ENCODE measurements at regions not wholly inside any gene's neighbourhood (a gene's known extent, or its start where the extent isn't known, plus 50 kb on each side); places are given as distances from the start of the nearest gene placed in this dataset.
"Not testable (repeated sequence)": the region's sequence is repeated elsewhere in the genome, so short reads cannot be mapped to it uniquely, and the experiment has no call there.

DNA sequence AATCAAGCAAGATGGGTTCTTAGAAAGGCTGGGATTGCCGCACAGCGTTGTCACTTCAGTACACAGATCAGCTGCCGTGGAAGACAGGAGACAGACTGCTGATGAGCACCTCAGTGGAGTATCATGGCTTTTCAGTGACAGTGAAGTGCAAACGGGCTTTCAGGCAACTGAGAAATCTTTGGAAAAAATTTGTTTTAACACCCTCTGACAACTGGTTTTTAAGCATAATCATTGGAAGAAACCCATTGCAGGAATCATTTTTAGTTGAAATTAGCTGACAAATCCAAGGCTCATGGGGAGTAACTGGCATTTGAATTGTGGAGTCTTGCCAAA lies 418.8 kb downstream of the OTOL1 start:
- no peak overlapping the region for H3K4me3 ChIP-seq (ENCODE audit: low read length)
- TF ChIP-seq, protein P1, sequence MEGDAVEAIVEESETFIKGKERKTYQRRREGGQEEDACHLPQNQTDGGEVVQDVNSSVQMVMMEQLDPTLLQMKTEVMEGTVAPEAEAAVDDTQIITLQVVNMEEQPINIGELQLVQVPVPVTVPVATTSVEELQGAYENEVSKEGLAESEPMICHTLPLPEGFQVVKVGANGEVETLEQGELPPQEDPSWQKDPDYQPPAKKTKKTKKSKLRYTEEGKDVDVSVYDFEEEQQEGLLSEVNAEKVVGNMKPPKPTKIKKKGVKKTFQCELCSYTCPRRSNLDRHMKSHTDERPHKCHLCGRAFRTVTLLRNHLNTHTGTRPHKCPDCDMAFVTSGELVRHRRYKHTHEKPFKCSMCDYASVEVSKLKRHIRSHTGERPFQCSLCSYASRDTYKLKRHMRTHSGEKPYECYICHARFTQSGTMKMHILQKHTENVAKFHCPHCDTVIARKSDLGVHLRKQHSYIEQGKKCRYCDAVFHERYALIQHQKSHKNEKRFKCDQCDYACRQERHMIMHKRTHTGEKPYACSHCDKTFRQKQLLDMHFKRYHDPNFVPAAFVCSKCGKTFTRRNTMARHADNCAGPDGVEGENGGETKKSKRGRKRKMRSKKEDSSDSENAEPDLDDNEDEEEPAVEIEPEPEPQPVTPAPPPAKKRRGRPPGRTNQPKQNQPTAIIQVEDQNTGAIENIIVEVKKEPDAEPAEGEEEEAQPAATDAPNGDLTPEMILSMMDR (conservative IDR thresholded peaks at IDR 0.05; ENCODE audit: low read depth, low read length), result no peak
- DNase-seq (ENCODE audit: low read depth), result no peak

- DNase-seq (ENCODE audit: low read depth), result no peak
- H3K4me3 ChIP-seq (ENCODE audit: low read length), result no peak overlapping the region
- TF ChIP-seq, protein P1 (conservative IDR thresholded peaks at IDR 0.05; ENCODE audit: low read depth, low read length), result no peak
Observed at GRCh38 chr3:161920196-161920595, 423.6 kb downstream of the OTOL1 start.

DNA sequence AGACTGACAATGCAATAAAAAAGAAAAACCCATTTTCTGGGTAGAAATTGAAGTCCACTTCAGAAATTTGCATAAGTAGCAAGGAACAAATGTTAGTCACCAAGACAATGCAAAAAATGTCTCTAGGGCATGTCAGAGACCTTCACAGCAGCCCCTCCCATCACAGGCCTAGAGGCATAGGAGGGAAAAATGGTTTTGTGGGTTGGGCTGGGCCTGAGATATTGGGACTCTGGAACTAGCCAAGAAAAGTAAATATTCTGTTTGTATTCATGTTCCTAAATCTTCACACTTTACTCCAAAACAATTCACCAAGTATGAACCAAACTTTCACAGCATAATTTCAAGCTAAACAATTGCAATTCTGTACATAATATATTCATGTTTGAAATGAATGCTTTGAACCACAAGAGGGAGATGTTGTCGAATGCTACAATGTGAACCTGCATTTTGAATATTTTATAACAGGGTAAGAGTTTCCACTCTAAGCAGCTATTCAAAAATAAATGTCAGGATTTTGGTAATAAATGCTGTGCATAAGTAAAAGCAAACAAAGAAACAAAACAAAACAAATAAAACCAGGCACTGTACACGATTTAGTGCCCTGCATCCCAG lies 429.2 kb downstream of the OTOL1 start:
- TF ChIP-seq, protein P1 (conservative IDR thresholded peaks at IDR 0.05; ENCODE audit: low read depth, low read length), result no peak
- DNase-seq (ENCODE audit: low read depth), result no peak

GRCh38 chr3:161927131-161927530 lies 430.5 kb downstream of the OTOL1 start:
- DNase-seq (ENCODE audit: low read depth), result no peak
- TF ChIP-seq, protein P1 (conservative IDR thresholded peaks at IDR 0.05; ENCODE audit: low read depth, low read length), result no peak
- H3K4me3 ChIP-seq (ENCODE audit: low read length), result no peak overlapping the region

More for the DNA sequence above, 429.2 kb downstream of the OTOL1 start:
- H3K4me3 ChIP-seq (ENCODE audit: low read length), result no peak overlapping the region

- TF ChIP-seq, protein P1 (conservative IDR thresholded peaks at IDR 0.05; ENCODE audit: low read depth, low read length), result no peak
- DNase-seq (ENCODE audit: low read depth), result no peak
- H3K4me3 ChIP-seq (ENCODE audit: low read length), result no peak overlapping the region
Observed at GRCh38 chr3:161939918-161940620, 443.5 kb downstream of the OTOL1 start.

- TF ChIP-seq, protein P1 (conservative IDR thresholded peaks at IDR 0.05; ENCODE audit: low read depth, low read length), result no peak
- no peak overlapping the region for H3K4me3 ChIP-seq (ENCODE audit: low read length)
- DNase-seq (ENCODE audit: low read depth), result no peak
Observed at GRCh38 chr3:161940621-161940965, 444.0 kb downstream of the OTOL1 start.

DNA sequence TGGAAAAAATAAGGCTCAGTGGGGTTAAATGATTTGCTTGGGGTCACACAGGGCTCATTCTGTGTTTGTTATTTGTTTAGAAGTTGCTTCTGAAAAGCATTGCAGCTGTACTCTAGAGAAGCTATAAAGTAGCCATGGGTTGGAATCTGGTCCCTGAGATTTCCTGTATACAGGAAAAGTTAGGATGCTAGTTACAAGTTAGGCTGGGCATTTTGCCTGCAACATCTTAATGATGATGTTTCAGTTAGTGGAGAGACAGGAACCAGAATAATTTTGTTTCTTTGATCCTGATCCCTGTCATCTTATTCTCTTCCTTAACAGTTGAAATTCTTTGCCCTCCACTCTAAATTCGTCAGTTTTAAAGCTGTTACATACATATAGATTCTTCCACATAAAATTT lies 445.3 kb downstream of the OTOL1 start:
- no peak for DNase-seq (ENCODE audit: low read depth)
- no peak overlapping the region for H3K4me3 ChIP-seq (ENCODE audit: low read length)
- TF ChIP-seq, protein P1 (conservative IDR thresholded peaks at IDR 0.05; ENCODE audit: low read depth, low read length), result no peak

GRCh38 chr3:161943801-161944345 lies 447.3 kb downstream of the OTOL1 start:
- DNase-seq (ENCODE audit: low read depth); H3K4me3 ChIP-seq (ENCODE audit: low read length): not testable (repeated sequence)
